DMS114 treated with DMSO at 0.1 percent for 48 hours (cell line): ENCODE measurements at regions not wholly inside any gene's neighbourhood (a gene's known extent, or its start where the extent isn't known, plus 50 kb on each side); places are given as distances from the start of the nearest gene placed in this dataset.

Source experiments
- DNase-seq: peaks from one replicate; lab custom pipeline; 2025; ENCODE audit not compliant: unreplicated experiment; lab: John Stamatoyannopoulos, UW

DNA sequence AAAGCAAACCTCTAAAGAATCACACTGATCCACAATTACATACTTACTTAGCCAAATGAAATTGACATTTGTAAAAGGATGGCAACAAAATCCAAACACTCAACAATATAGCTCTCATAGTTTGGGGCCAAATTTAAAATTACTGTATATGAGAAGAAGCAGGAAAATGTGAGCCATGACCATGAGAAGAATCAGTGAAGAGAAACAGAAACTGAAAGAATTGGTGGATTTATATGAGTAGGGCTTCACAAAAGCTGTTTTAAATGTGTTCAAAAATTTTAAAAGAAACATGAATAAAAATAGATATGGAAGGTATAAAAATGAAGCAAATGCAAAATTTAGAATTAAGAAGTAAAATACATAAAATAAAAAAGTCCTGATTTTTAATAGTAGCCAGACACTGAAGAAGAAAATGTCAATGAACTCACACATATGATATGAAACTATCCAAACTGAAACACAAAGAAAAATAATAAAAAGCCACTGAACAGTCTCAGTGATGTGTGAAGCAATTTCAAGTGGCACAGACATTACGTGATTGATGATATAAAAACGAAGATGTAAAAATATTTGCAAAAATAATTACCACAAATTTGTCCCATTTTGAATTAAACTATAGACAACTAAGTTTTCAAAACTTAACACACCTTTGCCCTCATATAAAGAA lies 87.9 kb upstream of the MDGA2 start:
- no peak for DNase-seq

DNA sequence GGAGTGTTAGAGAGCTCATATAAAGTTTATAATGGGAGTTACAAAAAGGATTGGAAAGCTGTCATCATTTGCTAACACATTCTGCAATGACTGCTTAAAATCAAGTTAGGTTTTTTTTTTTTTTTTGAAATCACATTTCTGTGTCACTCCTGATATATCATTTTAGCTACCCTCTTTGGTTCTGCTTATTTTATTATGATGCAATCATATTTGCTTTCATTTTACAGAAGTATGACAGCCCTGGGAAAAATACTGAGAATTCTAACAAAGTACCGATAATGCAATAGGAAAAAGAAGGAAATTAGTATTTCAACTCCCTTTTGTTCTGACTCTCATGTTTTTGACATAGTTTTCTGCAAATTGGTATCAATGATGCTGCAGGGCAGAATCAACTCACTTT lies 71.6 kb upstream of the MDGA2 start:
- no peak for DNase-seq

DNA sequence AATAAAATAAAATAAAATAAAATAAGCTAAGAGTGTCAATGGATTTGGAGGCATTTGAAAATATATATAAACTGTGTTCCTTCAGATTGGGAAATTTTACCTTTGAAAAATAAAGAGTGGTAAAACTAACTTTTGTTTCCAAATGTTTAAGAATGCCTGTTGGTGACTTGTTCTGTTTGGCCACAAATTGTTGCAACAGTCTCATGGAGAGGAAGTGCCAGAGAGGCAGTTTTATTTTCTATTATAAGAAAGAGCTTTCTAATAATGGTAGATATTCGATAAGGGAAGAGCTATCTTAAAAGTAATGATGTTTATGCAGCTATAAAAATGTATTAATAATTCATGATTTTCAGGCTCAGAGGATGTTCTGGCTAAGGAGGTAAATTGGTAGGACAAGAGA lies 68.8 kb upstream of the MDGA2 start:
- no peak for DNase-seq

DNA sequence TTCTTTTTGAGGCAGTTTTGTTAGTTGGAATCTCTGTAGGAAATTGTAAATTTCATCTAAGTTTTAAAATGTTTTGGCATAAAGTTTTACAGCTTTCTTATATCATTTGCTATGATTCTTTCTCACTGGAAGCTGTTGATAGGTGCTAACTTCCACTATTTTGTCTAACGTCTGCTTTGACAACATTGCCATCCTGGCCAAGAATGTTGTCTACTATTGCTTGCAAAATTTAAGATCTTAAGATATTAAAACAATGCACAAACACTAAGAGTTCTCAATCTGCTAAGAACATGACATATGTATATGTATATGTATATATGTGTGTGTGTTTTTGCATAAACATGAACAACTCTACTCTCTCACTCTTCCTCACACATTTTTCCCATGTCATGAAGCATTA lies 64.1 kb upstream of the MDGA2 start:
- DNase-seq = no peak

DNA sequence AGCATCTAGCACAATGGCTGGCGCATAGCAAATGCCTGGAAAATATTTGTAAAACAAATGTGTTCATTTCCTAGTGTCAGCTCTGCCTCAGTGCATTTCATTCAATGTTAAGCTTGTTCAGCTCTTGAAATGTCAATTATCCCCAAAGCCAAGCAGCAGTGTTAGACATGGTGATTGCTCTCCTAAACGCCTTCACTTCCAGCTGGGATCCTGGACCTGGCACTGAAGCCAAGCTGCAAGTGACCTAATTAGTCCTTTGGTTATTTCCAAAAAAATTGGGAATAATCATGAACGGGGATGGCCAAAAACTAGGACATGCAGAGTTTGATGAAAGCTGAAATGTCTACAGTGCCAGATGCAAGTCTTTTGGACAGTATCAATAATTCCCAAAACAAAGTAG lies 54.9 kb upstream of the MDGA2 start:
- DNase-seq = no peak
